GM19240 (cell line): ENCODE measurements at regions not wholly inside any gene's neighbourhood (a gene's known extent, or its start where the extent isn't known, plus 50 kb on each side); places are given as distances from the start of the nearest gene placed in this dataset.

ENCODE experiments used
- DNase-seq: peaks from one replicate; pipeline ENCODE4 v3.0.0; 2011; ENCODE audit warnings: low spot score; ENCODE audit not compliant: insufficient read length

GRCh38 chr2:21281791-21282514, 158.2 kb downstream of the TDRD15 start:
- no peak for DNase-seq

DNA sequence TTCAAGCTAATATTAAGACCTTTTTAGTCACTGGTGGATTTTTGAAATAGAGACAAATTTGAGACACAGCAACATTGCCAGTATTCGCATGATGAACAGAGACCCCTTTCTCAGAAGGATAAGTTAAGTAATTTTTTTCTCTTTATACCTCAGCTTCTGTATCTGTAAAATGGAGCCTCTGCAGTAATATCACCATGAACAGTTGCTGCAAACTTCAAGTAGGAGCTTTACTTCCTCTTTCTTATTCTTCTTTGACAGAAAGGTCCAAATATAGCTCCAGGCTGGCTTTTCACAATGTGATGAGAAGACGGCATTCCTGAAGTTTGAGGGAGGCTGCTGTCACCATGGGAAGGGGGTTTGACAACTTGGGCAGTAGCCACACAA, 158.7 kb downstream of the TDRD15 start:
- DNase-seq = no peak

DNA sequence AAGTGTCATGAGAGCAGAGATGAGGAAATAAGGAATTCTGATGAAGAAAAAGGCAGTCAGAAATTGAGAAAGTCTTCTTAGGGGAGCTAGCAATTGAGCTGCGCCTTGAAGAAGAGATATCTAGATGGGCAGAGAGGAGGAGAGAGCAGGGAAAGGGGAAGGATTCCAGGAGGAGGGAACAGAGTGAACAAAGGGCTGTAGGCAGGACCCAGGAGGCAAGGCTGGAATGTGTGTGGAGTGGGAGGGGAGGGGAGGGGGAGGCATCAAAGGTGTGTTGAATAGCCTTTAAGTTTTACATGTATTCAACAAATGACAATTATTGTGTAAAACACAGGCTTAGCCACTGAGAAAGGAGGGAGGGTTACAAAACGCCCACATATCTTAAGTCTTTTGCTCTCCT, 164.5 kb downstream of the TDRD15 start:
- no peak for DNase-seq

- no peak for DNase-seq
Measured at GRCh38 chr2:21288739-21289520, 165.2 kb downstream of the TDRD15 start.

DNA sequence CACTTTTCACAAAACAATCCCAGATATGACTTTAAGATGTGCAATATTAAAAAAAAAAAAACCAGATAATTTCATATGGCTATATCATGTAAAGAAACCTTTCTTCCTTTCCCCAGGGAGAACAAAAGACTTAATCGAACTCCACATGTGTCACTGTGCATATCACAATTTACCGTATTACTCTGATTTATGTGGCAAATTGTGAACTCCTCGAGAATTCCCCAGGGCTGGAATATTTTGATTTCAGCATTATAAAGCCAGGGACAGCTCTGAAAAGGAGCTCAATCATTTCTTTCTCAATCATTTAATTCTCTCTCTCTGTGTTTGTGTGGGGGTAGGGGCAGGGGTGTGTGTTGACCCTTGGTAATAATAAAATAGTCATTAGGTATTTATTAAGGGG, 165.8 kb downstream of the TDRD15 start:
- DNase-seq = no peak

DNA sequence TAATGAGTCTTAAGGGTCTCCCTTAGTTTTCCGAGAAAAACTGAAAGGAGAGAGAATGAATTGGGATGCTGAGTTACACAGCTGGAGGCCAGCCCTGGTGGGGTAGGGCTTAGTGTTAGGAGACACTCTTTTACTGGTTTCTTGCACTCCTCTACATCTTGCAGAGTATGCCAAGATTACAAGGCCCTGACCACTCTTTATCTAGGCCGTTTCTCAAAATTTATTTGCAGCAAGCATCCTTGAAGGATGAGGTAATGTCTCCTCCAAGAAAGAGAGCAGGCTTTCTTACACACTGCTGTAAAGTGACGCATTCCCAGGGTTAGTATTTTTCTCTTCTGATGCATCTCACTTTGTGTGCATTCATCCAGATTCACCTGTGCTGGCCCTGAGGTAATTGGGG, 166.2 kb downstream of the TDRD15 start:
- DNase-seq = no peak

- no peak for DNase-seq
Measured at GRCh38 chr2:21291426-21291825, 167.7 kb downstream of the TDRD15 start.

DNA sequence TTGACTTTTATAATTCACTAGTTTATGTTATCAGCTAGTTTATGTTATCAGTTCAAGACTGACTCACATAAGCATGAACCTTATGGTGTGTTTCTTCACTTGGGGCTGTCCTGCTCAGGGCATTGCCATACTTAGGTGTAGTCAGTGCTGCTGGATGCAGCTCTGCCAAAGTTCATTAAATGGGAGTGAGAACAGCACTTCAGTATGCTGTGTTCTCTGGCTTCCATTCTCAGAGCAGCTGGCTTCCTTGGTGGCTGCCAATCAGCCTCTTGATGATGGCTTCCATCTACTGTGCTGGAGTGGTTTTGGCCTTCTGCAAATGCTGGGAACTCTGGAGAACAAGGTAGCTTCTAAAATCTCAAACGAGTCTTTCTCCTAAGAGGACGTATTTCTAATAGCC, 170.7 kb downstream of the TDRD15 start:
- DNase-seq = no peak

DNA sequence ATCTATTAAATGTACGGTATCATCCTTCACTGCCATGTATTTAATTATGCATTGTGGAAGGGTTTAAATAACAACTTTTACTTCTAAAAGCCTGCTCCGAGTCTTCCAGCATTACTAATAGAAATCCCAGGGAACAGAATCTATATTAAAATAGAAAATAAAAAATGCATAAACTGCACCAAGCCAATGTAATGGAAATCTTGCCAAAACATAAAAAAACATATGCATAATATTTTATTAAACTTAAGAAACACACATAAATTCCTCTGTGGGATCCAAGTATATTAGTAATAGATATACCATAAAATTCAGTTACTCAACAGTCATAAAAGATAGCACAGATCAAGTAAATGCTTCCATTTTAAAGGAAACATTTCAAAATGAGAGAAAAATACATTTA, 175.6 kb downstream of the TDRD15 start:
- DNase-seq = no peak

GRCh38 chr2:21301871-21302455, 178.2 kb downstream of the TDRD15 start:
- DNase-seq = no peak

- no peak for DNase-seq
Measured at GRCh38 chr2:21303876-21304275, 180.1 kb downstream of the TDRD15 start.

GRCh38 chr2:21305581-21305980, 181.8 kb downstream of the TDRD15 start:
- no peak for DNase-seq

- DNase-seq = no peak
Measured at GRCh38 chr2:21306235-21306634, 182.5 kb downstream of the TDRD15 start.

DNA sequence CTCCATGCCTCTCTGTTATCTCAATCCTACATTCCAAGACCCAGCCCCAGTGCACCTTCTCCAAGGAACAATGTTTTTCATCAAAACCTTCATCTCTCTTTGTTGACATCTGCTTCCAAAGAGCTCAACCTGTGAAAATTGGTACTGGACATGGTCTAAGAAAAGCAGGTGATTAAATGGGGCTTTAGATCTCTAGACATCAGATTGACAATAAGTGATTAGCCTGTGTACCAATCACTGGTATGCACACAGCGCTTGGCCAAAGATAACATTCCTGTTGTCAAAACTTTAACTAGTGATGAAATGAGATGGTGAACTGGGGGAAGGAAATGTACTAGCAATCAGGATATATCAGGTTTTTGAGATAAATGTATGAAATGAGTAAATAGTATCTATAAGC, 183.3 kb downstream of the TDRD15 start:
- DNase-seq = no peak

DNA sequence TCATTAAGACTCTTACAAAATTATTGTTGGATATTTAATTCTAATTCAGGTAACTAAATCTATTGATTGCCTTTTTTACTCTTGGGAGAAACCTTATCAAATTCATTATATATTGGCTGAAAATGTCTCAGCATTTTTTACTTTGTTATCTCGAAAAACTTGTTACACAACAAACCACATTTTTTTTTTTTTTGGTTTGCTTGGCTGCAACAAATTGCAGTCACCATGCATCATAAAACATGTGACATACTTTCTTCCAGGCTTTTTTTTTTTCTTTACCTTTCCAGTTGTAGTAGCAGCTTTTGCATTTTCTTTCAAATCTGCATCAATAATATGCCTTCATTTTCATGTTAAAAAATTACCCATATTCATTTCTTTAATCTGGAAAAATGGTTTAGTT, 186.7 kb downstream of the TDRD15 start:
- no peak for DNase-seq

- no peak for DNase-seq
Measured at GRCh38 chr2:21314322-21314835, 190.6 kb downstream of the TDRD15 start.

DNA sequence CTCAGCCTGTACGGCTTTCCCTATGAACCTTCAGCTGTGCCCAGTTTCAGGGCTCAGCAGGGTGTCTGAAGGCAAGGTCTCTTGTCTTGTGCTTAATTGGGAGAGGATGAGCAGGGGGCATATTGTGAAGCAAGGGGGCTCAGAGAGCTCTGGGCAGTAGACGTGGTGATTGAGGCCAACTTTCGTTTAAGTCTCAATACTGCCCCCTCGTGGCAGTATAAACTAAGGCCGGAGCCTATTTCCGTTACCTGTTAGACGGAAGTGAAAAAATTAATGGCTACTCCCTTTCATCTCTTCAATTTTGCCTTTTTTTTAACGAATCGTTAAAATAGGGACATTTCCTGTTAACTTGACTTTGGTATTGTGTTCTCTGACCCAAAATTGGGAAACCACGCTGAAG, 193.4 kb downstream of the TDRD15 start:
- DNase-seq = peak; percentile 8

DNA sequence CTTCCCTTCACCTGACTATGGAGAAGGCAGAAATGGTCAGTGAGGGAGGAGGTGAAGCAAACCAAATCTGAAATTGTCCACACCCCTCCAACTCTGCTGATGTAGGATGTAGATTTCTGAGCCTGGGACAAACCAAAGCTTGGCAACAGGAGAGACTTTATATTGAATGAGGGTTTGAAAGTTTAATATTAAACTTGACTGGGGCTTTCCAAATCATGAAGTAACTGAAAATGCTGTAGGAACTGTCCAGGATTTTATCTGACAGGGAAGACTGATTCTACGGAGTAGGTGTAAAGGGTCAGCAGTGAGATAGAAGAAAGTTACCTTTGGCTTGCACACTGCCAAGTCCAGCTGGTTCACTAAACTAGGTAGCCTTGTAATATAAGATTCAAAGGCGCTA, 194.5 kb downstream of the TDRD15 start:
- DNase-seq = no peak

- no peak for DNase-seq
Measured at GRCh38 chr2:21326152-21326551, 202.4 kb downstream of the TDRD15 start.

GRCh38 chr2:21328177-21328576, 204.4 kb downstream of the TDRD15 start:
- DNase-seq = no peak

GRCh38 chr2:21330786-21331391, 207.1 kb downstream of the TDRD15 start:
- no peak for DNase-seq
